ENCODE measurements at regions not wholly inside any gene's neighbourhood (a gene's known extent, or its start where the extent isn't known, plus 50 kb on each side); places are given as distances from the start of the nearest gene placed in this dataset.

GRCh38 chr15:87354661-87355410 is 901.7 kb downstream of the NTRK3 start:
- WGBS = 49% methylated on average over 3 of the region's 3 CpGs
- no peak for DNase-seq (ENCODE audit: low spot score)
- TF ChIP-seq POLR2AphosphoS5 (IDR thresholded peaks at IDR 0.05) (no peak), CTCF (IDR thresholded peaks at IDR 0.05) (no peak), POLR2A (IDR thresholded peaks at IDR 0.05) (no peak)
- no peaks in the 10 kb centered on the region for H3K36me3 ChIP-seq
- no peaks in the 10 kb centered on the region for H3K9me3 ChIP-seq
- intact Hi-C loops (cut with DNase I) = no loop called here
- H3K4me1 ChIP-seq (replicated peaks) = no peaks in the 10 kb centered on the region
- no peak overlapping the region for H3K27ac ChIP-seq
- H3K4me3 ChIP-seq = no peak overlapping the region
- H3K27me3 ChIP-seq (replicated peaks; ENCODE audit: insufficient read depth) = no peaks in the 10 kb centered on the region

- no peaks in the 10 kb centered on the region for H3K9me3 ChIP-seq
- no peak for DNase-seq (ENCODE audit: low spot score)
- no peak overlapping the region for H3K4me3 ChIP-seq
- H3K4me1 ChIP-seq (replicated peaks) = no peaks in the 10 kb centered on the region
- H3K27me3 ChIP-seq (replicated peaks; ENCODE audit: insufficient read depth) = no peaks in the 10 kb centered on the region
- TF ChIP-seq CTCF (IDR thresholded peaks at IDR 0.05) (no peak), POLR2AphosphoS5 (IDR thresholded peaks at IDR 0.05) (no peak), POLR2A (IDR thresholded peaks at IDR 0.05) (no peak)
- 80% methylated on average over 2 of the region's 2 CpGs for WGBS
- no peak overlapping the region for H3K27ac ChIP-seq
- intact Hi-C loops (cut with DNase I) = no loop called here
- no peaks in the 10 kb centered on the region for H3K36me3 ChIP-seq
Measured at GRCh38 chr15:87349181-87349580, 907.4 kb downstream of the NTRK3 start.

GRCh38 chr15:87348746-87349145 is 907.8 kb downstream of the NTRK3 start:
- 27% methylated on average over 6 of the region's 6 CpGs for WGBS
- Histone ChIP-seq H3K9me3 (no peaks in the 10 kb centered on the region), H3K27me3 (replicated peaks; ENCODE audit: insufficient read depth) (no peaks in the 10 kb centered on the region), H3K4me3 (no peak overlapping the region), H3K27ac (no peak overlapping the region), H3K4me1 (replicated peaks) (no peaks in the 10 kb centered on the region), H3K36me3 (no peaks in the 10 kb centered on the region)
- intact Hi-C loops (cut with DNase I) = no loop called here
- no peak for DNase-seq (ENCODE audit: low spot score)
- TF ChIP-seq POLR2A (IDR thresholded peaks at IDR 0.05) = no peak
- TF ChIP-seq POLR2AphosphoS5 (IDR thresholded peaks at IDR 0.05) = no peak
- no peak for TF ChIP-seq CTCF (IDR thresholded peaks at IDR 0.05)

GRCh38 chr15:87347806-87348515 is 908.6 kb downstream of the NTRK3 start:
- WGBS = 65% methylated on average over 3 of the region's 3 CpGs

More at GRCh38 chr15:87347806-87348515, 908.6 kb downstream of the NTRK3 start:
- H3K4me1 ChIP-seq (replicated peaks) = no peaks in the 10 kb centered on the region
- TF ChIP-seq CTCF (IDR thresholded peaks at IDR 0.05) = no peak
- TF ChIP-seq POLR2AphosphoS5 (IDR thresholded peaks at IDR 0.05) = no peak
- TF ChIP-seq POLR2A (IDR thresholded peaks at IDR 0.05) = no peak
- no peaks in the 10 kb centered on the region for H3K27me3 ChIP-seq (replicated peaks; ENCODE audit: insufficient read depth)
- intact Hi-C loops (cut with DNase I) = no loop called here
- H3K36me3 ChIP-seq = no peaks in the 10 kb centered on the region
- H3K4me3 ChIP-seq = no peak overlapping the region
- H3K9me3 ChIP-seq = no peaks in the 10 kb centered on the region
- DNase-seq (ENCODE audit: low spot score) = no peak
- no peak overlapping the region for H3K27ac ChIP-seq

All from prostate gland (tissue), 2 donors.